SK-N-SH (cell line): ENCODE measurements at regions not wholly inside any gene's neighbourhood (a gene's known extent, or its start where the extent isn't known, plus 50 kb on each side); places are given as distances from the start of the nearest gene placed in this dataset.

Source experiments
- CTCF ChIA-PET: fragments of 300-600, 350-600 bp; formaldehyde crosslinking; extraction: SDS; loops from one replicate; lab custom pipeline; 2021; lab: Yijun Ruan, JAX
- POLR2A ChIA-PET: fragments of 350-600 bp; sonication (Branson Sonifier 250); formaldehyde crosslinking; extraction: SDS; loops from one replicate; lab custom pipeline; 2020; ENCODE audit warnings: antibody characterized with exemption, inconsistent platforms; lab: Yijun Ruan, JAX
- DNase-seq: peaks from one replicate; pipeline ENCODE4 v3.0.0; 2012
- H2AFZ ChIP-seq: fragments of 200-600 bp; sonication (generic); 2 replicates; pipeline ENCODE4 v1.8.1; 2016; ENCODE audit warnings: antibody characterized with exemption, mild to moderate bottlenecking, low read depth
- H3F3A ChIP-seq: fragments of 200-600 bp; sonication (generic); replicated peaks from 2 replicates; pipeline ENCODE3; 2016; ENCODE audit warnings: antibody characterized with exemption, mild to moderate bottlenecking; ENCODE audit not compliant: insufficient read depth
- H3K27ac ChIP-seq, 2 experiments: fragments of 200-500 bp in 1 of 2; fragments of 200-600 bp in 1 of 2; sonication (Bioruptor generic) in 1 of 2; sonication (generic), shearing (Covaris generic) in 1 of 2; 2 replicates each; pipeline versions ENCODE4 v1.5.1 to v1.6.1; 2014 to 2016; ENCODE audit warnings: low read depth in 2 of 2, inconsistent platforms in 1 of 2, low read length in 1 of 2, mild to moderate bottlenecking in 1 of 2, mixed read lengths in 1 of 2
- H3K27me3 ChIP-seq: fragments of 200-600 bp; sonication (generic), shearing (Covaris generic); 2 replicates; pipeline ENCODE4 v1.6.1; 2016; ENCODE audit warnings: mixed run types; ENCODE audit not compliant: insufficient read depth
- H3K36me3 ChIP-seq, 2 experiments: fragments of 200-500 bp in 1 of 2; fragments of 200-600 bp in 1 of 2; sonication (Bioruptor generic) in 1 of 2; sonication (generic) in 1 of 2; replicated peaks in 1 of 2; 2 replicates each; pipeline versions ENCODE3 to v1.5.1; 2014 to 2016; ENCODE audit warnings: low read length in 1 of 2, mild to moderate bottlenecking in 1 of 2; ENCODE audit not compliant: insufficient read depth in 2 of 2, control insufficient read depth in 1 of 2
- H3K4me1 ChIP-seq, 2 experiments: fragments of 200-500 bp in 1 of 2; fragments of 200-600 bp in 1 of 2; sonication (Bioruptor generic) in 1 of 2; sonication (generic), shearing (Covaris generic) in 1 of 2; 2 replicates each; pipeline versions ENCODE4 v1.5.1 to v1.6.1; 2014 to 2016; ENCODE audit warnings: low read depth in 1 of 2, low read length in 1 of 2, mixed run types in 1 of 2; ENCODE audit not compliant: insufficient read depth in 2 of 2, control insufficient read depth in 1 of 2
- H3K4me2 ChIP-seq: fragments of 200-600 bp; sonication (generic), shearing (Covaris generic); 2 replicates; pipeline ENCODE4 v1.6.1; 2017; ENCODE audit warnings: mixed run types
- H3K4me3 ChIP-seq, 2 experiments: fragments of 200-500 bp in 1 of 2; fragments of 200-600 bp in 1 of 2; sonication (Bioruptor generic) in 1 of 2; sonication (generic), shearing (Covaris generic) in 1 of 2; 2 replicates each; pipeline versions ENCODE4 v1.5.1 to v1.8.1; 2014 to 2016; ENCODE audit warnings: low read depth in 2 of 2, inconsistent platforms in 1 of 2, low read length in 1 of 2, mild to moderate bottlenecking in 1 of 2, mixed read lengths in 1 of 2, moderate library complexity in 1 of 2
- H3K79me2 ChIP-seq: fragments of 200-600 bp; sonication (generic); 2 replicates; pipeline ENCODE4 v1.8.1; 2017; ENCODE audit warnings: mild to moderate bottlenecking; ENCODE audit not compliant: insufficient read depth
- H3K9ac ChIP-seq: fragments of 200-600 bp; sonication (generic); 2 replicates; pipeline ENCODE4 v1.6.1; 2017; ENCODE audit warnings: mixed run types
- H3K9me2 ChIP-seq: fragments of 200-600 bp; sonication (generic); 2 replicates; pipeline ENCODE4 v1.6.1; 2017; ENCODE audit warnings: mixed run types
- H3K9me3 ChIP-seq: fragments of 200-600 bp; sonication (generic); 2 replicates; pipeline ENCODE4 v1.6.1; 2017; ENCODE audit warnings: mixed run types, mild to moderate bottlenecking, moderate library complexity
- H4K20me1 ChIP-seq: fragments of 200-600 bp; sonication (generic); 2 replicates; pipeline ENCODE4 v1.6.1; 2017; ENCODE audit warnings: mild to moderate bottlenecking, mixed run types; ENCODE audit not compliant: insufficient read depth
- CHD2 ChIP-seq: fragments of 150-350 bp; IDR thresholded peaks from 2 replicates; pipeline ENCODE4 v1.6.1; 2018; ENCODE audit warnings: low read length; ENCODE audit not compliant: partially characterized antibody
- ELF1 ChIP-seq: IDR thresholded peaks from 2 replicates; pipeline ENCODE4 v1.4.0; 2012
- FOXM1 ChIP-seq: IDR thresholded peaks from 2 replicates; pipeline ENCODE4 v1.4.0; 2012; ENCODE audit warnings: low read depth, mild to moderate bottlenecking
- GATA2 ChIP-seq: sonication (generic); formaldehyde crosslinking; IDR thresholded peaks from 2 replicates; pipeline ENCODE4 v1.5.0; 2020; ENCODE audit warnings: mild to moderate bottlenecking, missing genetic modification reagents
- IRF3 ChIP-seq: fragments of 150-350 bp; IDR thresholded peaks from 2 replicates; pipeline ENCODE4 v1.6.1; 2016; ENCODE audit warnings: mild to moderate bottlenecking, low read depth, low read length
- MEF2A ChIP-seq: IDR thresholded peaks from 2 replicates; pipeline ENCODE4 v1.4.0; 2012; ENCODE audit warnings: low read depth, borderline replicate concordance
- MXI1 ChIP-seq: IDR thresholded peaks from 2 replicates; pipeline ENCODE4 v1.6.1; 2012; ENCODE audit warnings: mild to moderate bottlenecking, low read depth, low read length, improper control_type of control experiment
- NFIC ChIP-seq: IDR thresholded peaks from 2 replicates; pipeline ENCODE4 v1.4.0; 2012; ENCODE audit warnings: borderline replicate concordance
- NRF1 ChIP-seq: IDR thresholded peaks from 2 replicates; pipeline ENCODE4 v1.6.1; 2012; ENCODE audit warnings: low read depth, mild to moderate bottlenecking, low read length
- RCOR1 ChIP-seq: fragments of 150-350 bp; IDR thresholded peaks from 2 replicates; pipeline ENCODE4 v1.6.1; 2017; ENCODE audit warnings: antibody characterized with exemption, low read length
- REST ChIP-seq: IDR thresholded peaks from 2 replicates; pipeline ENCODE4 v1.6.1; 2012; ENCODE audit warnings: mild to moderate bottlenecking, low read depth, low read length, moderate library complexity
- RFX5 ChIP-seq: IDR thresholded peaks from 2 replicates; pipeline ENCODE4 v1.6.1; 2012; ENCODE audit warnings: mild to moderate bottlenecking, improper control_type of control experiment, low read length
- SIN3A ChIP-seq: IDR thresholded peaks from 2 replicates; pipeline ENCODE4 v1.6.1; 2012; ENCODE audit warnings: low read depth, mild to moderate bottlenecking, low read length, moderate library complexity, borderline replicate concordance
- SMC3 ChIP-seq: IDR thresholded peaks from 2 replicates; pipeline ENCODE4 v1.6.1; 2012; ENCODE audit warnings: low read depth, low read length, improper control_type of control experiment
- TAF1 ChIP-seq: IDR thresholded peaks from 2 replicates; pipeline ENCODE4 v1.6.1; 2012; ENCODE audit warnings: low read depth, mild to moderate bottlenecking, low read length, moderate library complexity, borderline replicate concordance
- TEAD4 ChIP-seq: IDR thresholded peaks from 2 replicates; pipeline ENCODE4 v1.4.0; 2012; ENCODE audit warnings: mild to moderate bottlenecking, borderline replicate concordance; ENCODE audit not compliant: insufficient read depth
- WGBS: methylation state at CpG from one replicate; pipeline ENCODE4 v1.1.6; 2017; ENCODE audit warnings: low lambda C conversion rate; 5-methylcytosine and 5-hydroxymethylcytosine counted together

GRCh38 chr1:177597393-177597792 is 372.5 kb downstream of the SEC16B start:
- POLR2A ChIA-PET = no interaction called here
- no peak overlapping the region for H3K4me3 ChIP-seq
- DNase-seq = no peak
- no peaks in the 10 kb centered on the region for H3K36me3 ChIP-seq
- no peaks in the 10 kb centered on the region for H3F3A ChIP-seq
- H3K79me2 ChIP-seq = no peaks in the 10 kb centered on the region
- H3K9me3 ChIP-seq = no peaks in the 10 kb centered on the region
- TF ChIP-seq IRF3 (no peak), GATA2 (CRISPR knock-in tag) (no peak), TEAD4 (no peak), SMC3 (no peak), ELF1 (no peak), SIN3A (no peak), FOXM1 (no peak), NRF1 (no peak), RFX5 (no peak), NFIC (no peak), CHD2 (no peak), TAF1 (no peak), RCOR1 (no peak), MXI1 (no peak)
- no peaks in the 10 kb centered on the region; a peak in 1 of 4 replicates for H3K4me1 ChIP-seq
- no peaks in the 10 kb centered on the region for H4K20me1 ChIP-seq
- no peak overlapping the region for H2AFZ ChIP-seq
- no peak overlapping the region for H3K4me2 ChIP-seq
- H3K27me3 ChIP-seq = no peaks in the 10 kb centered on the region
- H3K27ac ChIP-seq = no peak overlapping the region
- CTCF ChIA-PET = no interaction called here
- H3K9me2 ChIP-seq = no peaks in the 10 kb centered on the region
- H3K9ac ChIP-seq = no peak overlapping the region

- no peaks in the 10 kb centered on the region for H3K9me3 ChIP-seq
- no peaks in the 10 kb centered on the region for H3K9me2 ChIP-seq
- no peak for TF ChIP-seq REST
- no peak for TF ChIP-seq NFIC
- no peak for TF ChIP-seq MEF2A
- TF ChIP-seq, all 33 proteins: peak for 0
- DNase-seq = no peak
- Histone ChIP-seq H3F3A (no peaks in the 10 kb centered on the region), H4K20me1 (no peaks in the 10 kb centered on the region), H2AFZ (no peak overlapping the region), H3K4me3 (no peak overlapping the region), H3K79me2 (no peaks in the 10 kb centered on the region), H3K4me2 (no peak overlapping the region), H3K36me3 (no peaks in the 10 kb centered on the region), H3K4me1 (no peaks in the 10 kb centered on the region; a peak in 1 of 4 replicates), H3K27ac (no peak overlapping the region), H3K27me3 (no peaks in the 10 kb centered on the region), H3K9ac (no peak overlapping the region)
- POLR2A ChIA-PET = no interaction called here
- 6% methylated on average over 2 of the region's 2 CpGs for WGBS
- CTCF ChIA-PET = interaction anchor here (0.7 kb wide), 1 partner anchor 15 kb away, joined by 3 read pairs; no protein-coding TSS in a partner anchor
These were observed 373.4 kb downstream of the SEC16B start for GRCh38 chr1:177596485-177596884.
